COLO829 (cell line): ENCODE measurements at regions not wholly inside any gene's neighbourhood (a gene's known extent, or its start where the extent isn't known, plus 50 kb on each side); places are given as distances from the start of the nearest gene placed in this dataset.

Experiments used
- DNase-seq: peaks from one replicate; pipeline ENCODE4 v3.0.0; 2012; ENCODE audit warnings: low spot score

- DNase-seq, result no peak
These were observed 97.1 kb upstream of the IRS2 start for GRCh38 chr13:109883181-109884180.

- no peak for DNase-seq
These were observed 95.7 kb upstream of the IRS2 start for GRCh38 chr13:109881961-109882558.

GRCh38 chr13:109881347-109881725, 95.0 kb upstream of the IRS2 start:
- DNase-seq, result no peak

- no peak for DNase-seq
These were observed 94.3 kb upstream of the IRS2 start for GRCh38 chr13:109880371-109881346.

GRCh38 chr13:109879338-109879737, 93.0 kb upstream of the IRS2 start:
- DNase-seq, result no peak

GRCh38 chr13:109877809-109878208, 91.4 kb upstream of the IRS2 start:
- DNase-seq, result no peak

- no peak for DNase-seq
These were observed 89.4 kb upstream of the IRS2 start for GRCh38 chr13:109875746-109876145.

- peak; percentile 5 for DNase-seq
These were observed 88.4 kb upstream of the IRS2 start for GRCh38 chr13:109874484-109875454.

GRCh38 chr13:109873351-109874123, 87.2 kb upstream of the IRS2 start:
- DNase-seq, result no peak

GRCh38 chr13:109872864-109873263, 86.5 kb upstream of the IRS2 start:
- DNase-seq, result no peak

GRCh38 chr13:109870696-109871370, 84.5 kb upstream of the IRS2 start:
- DNase-seq, result no peak

- DNase-seq, result no peak
These were observed 83.9 kb upstream of the IRS2 start for GRCh38 chr13:109870274-109870673.

- DNase-seq, result no peak
These were observed 83.2 kb upstream of the IRS2 start for GRCh38 chr13:109869312-109870237.

- peak; percentile 9 for DNase-seq
These were observed 82.4 kb upstream of the IRS2 start for GRCh38 chr13:109868578-109869311.

GRCh38 chr13:109867766-109868165, 81.4 kb upstream of the IRS2 start:
- DNase-seq, result no peak

GRCh38 chr13:109862627-109863026, 76.2 kb upstream of the IRS2 start:
- no peak for DNase-seq

- no peak for DNase-seq
These were observed 73.5 kb upstream of the IRS2 start for GRCh38 chr13:109859898-109860297.
